Kidney (tissue), 13 donors: ENCODE measurements at regions not wholly inside any gene's neighbourhood (a gene's known extent, or its start where the extent isn't known, plus 50 kb on each side); places are given as distances from the start of the nearest gene placed in this dataset.
A peak's percentile ranks its signal among the peaks of the same experiment; 100 is the strongest.

Experiments used
- DNase-seq, 5 donors: peaks; one replicate each; pipeline ENCODE4 v3.0.0-alpha.2; 2013 to 2020
- FAIRE-seq: peaks from 2 replicates; lab custom pipeline; 2012; peaks lifted over from hg19 to GRCh38; lab: Jason Lieb, UNC
- H3K27ac ChIP-seq, 2 donors: one replicate each; pipeline ENCODE4 v1.7.0; 2013; ENCODE audit warnings: low read depth in 2 of 2, low read length in 2 of 2, inconsistent platforms in 1 of 2
- H3K27me3 ChIP-seq: one replicate; pipeline ENCODE4 v1.7.1; 2013; ENCODE audit warnings: low read length, inconsistent platforms; ENCODE audit not compliant: control insufficient read depth, insufficient read depth
- H3K36me3 ChIP-seq, 3 donors: one replicate each; pipeline versions ENCODE4 v1.7.0 to v1.7.1; 2013; ENCODE audit warnings: low read length in 3 of 3, control low read depth in 1 of 3, inconsistent platforms in 1 of 3; ENCODE audit not compliant: insufficient read depth in 3 of 3, control insufficient read depth in 2 of 3
- H3K4me1 ChIP-seq, 3 donors: one replicate each; pipeline versions ENCODE4 v1.7.0 to v1.7.1; 2013; ENCODE audit warnings: low read length in 3 of 3, inconsistent platforms in 1 of 3, low read depth in 1 of 3; ENCODE audit not compliant: control insufficient read depth in 2 of 3, insufficient read depth in 2 of 3
- H3K4me3 ChIP-seq, 3 donors: one replicate each; pipeline versions ENCODE4 v1.7.0 to v1.8.1; 2013; ENCODE audit warnings: low read length in 3 of 3, control low read depth in 1 of 3, inconsistent platforms in 1 of 3
- H3K9ac ChIP-seq, 3 donors: one replicate each; pipeline versions ENCODE4 v1.7.0 to v1.7.1; 2013; ENCODE audit warnings: low read length in 3 of 3, control low read depth in 1 of 3, inconsistent platforms in 1 of 3
- H3K9me3 ChIP-seq, 3 donors: one replicate each; pipeline versions ENCODE4 v1.7.0 to v1.7.1; 2013; ENCODE audit warnings: low read length in 3 of 3, control low read depth in 1 of 3, inconsistent platforms in 1 of 3; ENCODE audit not compliant: control insufficient read depth in 2 of 3, insufficient read depth in 1 of 3
- intact Hi-C: fragments of 100-400 bp; cut with DNase I; formaldehyde crosslinking; loops from one replicate; pipeline ENCODE4 v1.11.1; 2022
- TF ChIP-seq, protein P1 (sequence below): IDR thresholded peaks from 3 replicates; pipeline ENCODE4 v1.5.1; 2012; ENCODE audit warnings: mild to moderate bottlenecking, moderate library complexity, borderline replicate concordance; ENCODE audit not compliant: insufficient read depth; ENCODE audit errors: extremely low read depth
- donor health status: control.
- donor health status: control.
- donor health status: control.
- donor health status: control.
- donor health status: control.
- donor health status: DM: yes; HTN: yes; CAD: no.
- donor health status: Normal renal cell carcinoma (clear cell type).

- peak in 1 of 5 donors; percentile 56 for DNase-seq
- Histone ChIP-seq H3K9me3 (no peaks in the 10 kb centered on the region), H3K27me3 (no peaks in the 10 kb centered on the region), H3K4me3 (no peak overlapping the region), H3K27ac (no peak overlapping the region), H3K36me3 (no peaks in the 10 kb centered on the region), H3K9ac (no peak overlapping the region), H3K4me1 (no peaks in the 10 kb centered on the region)
- no peak for FAIRE-seq
- TF ChIP-seq, protein P1, sequence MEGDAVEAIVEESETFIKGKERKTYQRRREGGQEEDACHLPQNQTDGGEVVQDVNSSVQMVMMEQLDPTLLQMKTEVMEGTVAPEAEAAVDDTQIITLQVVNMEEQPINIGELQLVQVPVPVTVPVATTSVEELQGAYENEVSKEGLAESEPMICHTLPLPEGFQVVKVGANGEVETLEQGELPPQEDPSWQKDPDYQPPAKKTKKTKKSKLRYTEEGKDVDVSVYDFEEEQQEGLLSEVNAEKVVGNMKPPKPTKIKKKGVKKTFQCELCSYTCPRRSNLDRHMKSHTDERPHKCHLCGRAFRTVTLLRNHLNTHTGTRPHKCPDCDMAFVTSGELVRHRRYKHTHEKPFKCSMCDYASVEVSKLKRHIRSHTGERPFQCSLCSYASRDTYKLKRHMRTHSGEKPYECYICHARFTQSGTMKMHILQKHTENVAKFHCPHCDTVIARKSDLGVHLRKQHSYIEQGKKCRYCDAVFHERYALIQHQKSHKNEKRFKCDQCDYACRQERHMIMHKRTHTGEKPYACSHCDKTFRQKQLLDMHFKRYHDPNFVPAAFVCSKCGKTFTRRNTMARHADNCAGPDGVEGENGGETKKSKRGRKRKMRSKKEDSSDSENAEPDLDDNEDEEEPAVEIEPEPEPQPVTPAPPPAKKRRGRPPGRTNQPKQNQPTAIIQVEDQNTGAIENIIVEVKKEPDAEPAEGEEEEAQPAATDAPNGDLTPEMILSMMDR, result no peak
- intact Hi-C loops, result no loop called here
Observed at GRCh38 chr1:239587574-239588369, 201.4 kb downstream of the CHRM3 start.

GRCh38 chr1:239590556-239590955 is 204.2 kb downstream of the CHRM3 start:
- FAIRE-seq (no peak), DNase-seq (peak in 1 of 5 donors; percentile 10)
- no peak overlapping the region for H3K27ac ChIP-seq
- H3K9me3 ChIP-seq, result no peaks in the 10 kb centered on the region
- intact Hi-C loops, result no loop called here
- H3K36me3 ChIP-seq, result no peaks in the 10 kb centered on the region
- H3K9ac ChIP-seq, result no peak overlapping the region
- TF ChIP-seq, protein P1, result no peak
- H3K4me1 ChIP-seq, result no peaks in the 10 kb centered on the region
- H3K27me3 ChIP-seq, result no peaks in the 10 kb centered on the region
- no peak overlapping the region for H3K4me3 ChIP-seq

DNA sequence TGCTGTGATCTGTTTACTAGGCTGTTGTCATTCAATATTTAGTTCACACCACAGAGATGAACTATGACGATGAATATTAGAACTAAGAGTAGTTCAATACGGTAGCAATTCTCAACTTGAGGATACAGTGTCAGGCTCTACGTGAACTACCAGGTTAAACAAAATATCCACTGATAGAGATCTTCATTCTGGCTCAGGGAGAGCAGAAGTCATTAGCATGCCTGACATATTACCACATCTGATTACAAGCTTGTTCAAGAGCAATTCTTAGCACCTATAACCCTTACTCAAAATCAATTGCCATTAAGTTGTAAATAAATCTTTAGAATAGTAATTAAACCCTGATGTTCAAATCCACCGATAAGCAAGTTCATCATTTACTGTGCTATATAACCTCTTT is 207.2 kb downstream of the CHRM3 start:
- no peak overlapping the region for H3K27ac ChIP-seq
- intact Hi-C loops, result no loop called here
- H3K9me3 ChIP-seq, result no peaks in the 10 kb centered on the region
- no peaks in the 10 kb centered on the region for H3K36me3 ChIP-seq
- H3K4me3 ChIP-seq, result no peak overlapping the region
- no peak for DNase-seq
- no peaks in the 10 kb centered on the region for H3K4me1 ChIP-seq
- H3K27me3 ChIP-seq, result no peaks in the 10 kb centered on the region
- TF ChIP-seq, protein P1, result no peak
- FAIRE-seq, result no peak
- no peak overlapping the region for H3K9ac ChIP-seq

DNA sequence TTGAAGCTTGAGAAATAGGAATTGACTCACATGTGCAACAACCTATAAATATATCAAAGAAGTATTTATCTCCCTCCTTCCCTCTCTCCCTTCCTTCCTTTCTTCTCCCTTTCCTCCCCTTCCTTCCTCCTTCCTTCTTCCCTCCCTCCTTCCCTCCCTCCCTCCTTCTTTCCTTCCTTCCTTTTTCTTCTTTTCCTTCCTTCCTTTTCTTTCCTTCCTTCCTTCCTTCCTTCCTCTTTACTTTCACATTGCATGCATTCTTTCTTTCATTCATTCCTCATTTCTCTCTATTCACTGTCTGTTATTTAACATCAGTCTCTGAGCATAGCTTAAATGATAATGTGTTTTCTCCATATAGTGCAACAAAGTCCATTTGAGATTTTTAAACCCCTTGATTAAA is 214.2 kb downstream of the CHRM3 start:
- no peak for DNase-seq
- intact Hi-C loops, result no loop called here
- H3K4me1 ChIP-seq, result no peaks in the 10 kb centered on the region
- H3K9me3 ChIP-seq, result no peaks in the 10 kb centered on the region
- no peak overlapping the region for H3K9ac ChIP-seq
- no peak overlapping the region for H3K4me3 ChIP-seq
- no peak overlapping the region for H3K27ac ChIP-seq
- no peak for FAIRE-seq
- TF ChIP-seq, protein P1, result no peak
- H3K27me3 ChIP-seq, result no peaks in the 10 kb centered on the region
- H3K36me3 ChIP-seq, result no peaks in the 10 kb centered on the region
